T-cell (primary cell): ENCODE measurements at regions not wholly inside any gene's neighbourhood (a gene's known extent, or its start where the extent isn't known, plus 50 kb on each side); places are given as distances from the start of the nearest gene placed in this dataset.

Source experiments
- ATAC-seq, 4 experiments: fragments of 200-7000 bp in 3 of 4; fragments of 150-1000 bp in 1 of 4; cut with Tn5 transposase; replicated peaks in 1 of 4; 1 replicate in 3 of 4; 2 replicates in 1 of 4; pipeline ENCODE4 v1.10.0; 2021; ENCODE audit warnings: moderate library complexity in 3 of 4, mild to moderate bottlenecking in 2 of 4, moderate number of reproducible peaks in 1 of 4
- CTCF ChIA-PET, 2 donors: fragments of 300-600 bp; sonication (Branson Sonifier 250); formaldehyde crosslinking; loops; one replicate each; lab custom pipeline; 2022; ENCODE audit warnings: antibody characterized with exemption in 2 of 2; lab: Charles Lee
- POLR2A ChIA-PET, 2 donors: fragments of 300-600 bp; sonication (Branson Sonifier 250); formaldehyde crosslinking; loops; one replicate each; lab custom pipeline; 2022; ENCODE audit warnings: antibody characterized with exemption in 2 of 2; lab: Charles Lee
- DNase-seq, 35 experiments: peaks; one replicate each; pipeline versions ENCODE4 v3.0.0 to v3.0.0-alpha.2; 2013 to 2023
- H3K27ac ChIP-seq: one replicate; pipeline ENCODE4 v1.5.1; 2013; ENCODE audit warnings: low read length
- H3K27me3 ChIP-seq, 2 experiments: replicated peaks in 1 of 2; 1 replicate in 1 of 2; 2 replicates in 1 of 2; pipeline versions ENCODE4 v1.6.1 to v1.7.0; 2013; ENCODE audit warnings: low read length in 1 of 2, mixed read lengths in 1 of 2; ENCODE audit not compliant: control insufficient read depth in 2 of 2, insufficient read depth in 2 of 2; ENCODE audit errors: extremely low read depth in 1 of 2
- H3K36me3 ChIP-seq, 2 donors: 1 replicate in 1 of 2; 2 replicates in 1 of 2; pipeline versions ENCODE4 v1.6.1 to v1.7.0; 2013; ENCODE audit warnings: low read length in 1 of 2; ENCODE audit not compliant: control insufficient read depth in 2 of 2, insufficient read depth in 1 of 2; ENCODE audit errors: extremely low read depth in 1 of 2
- H3K4me1 ChIP-seq, 2 experiments: 1 replicate in 1 of 2; 2 replicates in 1 of 2; pipeline versions ENCODE4 v1.6.1 to v1.7.0; 2013; ENCODE audit warnings: low read length in 2 of 2, mixed read lengths in 1 of 2; ENCODE audit not compliant: insufficient read depth in 2 of 2, control insufficient read depth in 1 of 2; ENCODE audit errors: extremely low read depth in 1 of 2
- H3K4me3 ChIP-seq, 2 donors: 1 replicate in 1 of 2; 2 replicates in 1 of 2; pipeline versions ENCODE4 v1.5.1 to v1.7.0; 2013; ENCODE audit warnings: mild to moderate bottlenecking in 2 of 2, low read length in 1 of 2, moderate library complexity in 1 of 2; ENCODE audit not compliant: control insufficient read depth in 1 of 2; ENCODE audit errors: extremely low read depth in 1 of 2
- H3K9me3 ChIP-seq: 2 replicates; pipeline ENCODE4 v1.7.0; 2013
- H3K27ac Mint-ChIP-seq, 2 donors: one replicate each; pipeline ENCODE4 v1.8.0; 2020 to 2021; ENCODE audit warnings: mild to moderate bottlenecking in 2 of 2, mixed read lengths in 2 of 2
- H3K27me3 Mint-ChIP-seq, 2 donors: one replicate each; pipeline ENCODE4 v1.8.0; 2021 to 2022; ENCODE audit warnings: mixed read lengths in 2 of 2
- H3K36me3 Mint-ChIP-seq: one replicate; pipeline ENCODE4 v1.8.0; 2021; ENCODE audit warnings: mixed read lengths
- H3K4me1 Mint-ChIP-seq, 3 donors: one replicate each; pipeline ENCODE4 v1.8.0; 2020 to 2022; ENCODE audit warnings: mixed read lengths in 3 of 3, mild to moderate bottlenecking in 1 of 3
- H3K4me3 Mint-ChIP-seq, 3 donors: one replicate each; pipeline ENCODE4 v1.8.0; 2020 to 2022; ENCODE audit warnings: mild to moderate bottlenecking in 3 of 3, mixed read lengths in 3 of 3, moderate library complexity in 3 of 3
- H3K9me3 Mint-ChIP-seq, 3 donors: one replicate each; pipeline ENCODE4 v1.8.0; 2020 to 2022; ENCODE audit warnings: mixed read lengths in 3 of 3
- WGBS: methylation state at CpG from one replicate; pipeline ENCODE4 v1.1.5; 2013; ENCODE audit warnings: missing lambda C conversion rate; ENCODE audit not compliant: insufficient coverage; 5-methylcytosine and 5-hydroxymethylcytosine counted together

DNA sequence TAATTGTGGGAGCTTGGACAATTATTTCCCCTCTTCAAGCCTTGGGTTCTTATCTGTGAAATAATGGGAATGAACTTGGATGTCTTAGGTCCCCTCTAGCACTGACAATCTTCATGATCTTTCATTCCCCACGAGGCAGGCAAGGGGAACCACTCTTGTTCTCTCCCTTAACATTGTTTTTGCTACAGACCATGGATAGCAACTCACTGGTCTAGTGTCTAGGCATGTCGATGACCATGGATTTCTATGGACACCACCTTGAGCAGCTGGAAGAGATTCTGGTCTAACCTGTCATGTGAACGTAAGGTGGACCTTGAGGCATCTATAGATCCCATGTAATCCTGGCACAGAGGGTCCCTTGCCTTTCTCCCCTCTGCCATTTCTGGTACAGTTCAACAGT lies 104.1 kb upstream of the DHX15 start:
- H3K9me3 Mint-ChIP-seq: peaks cover 0 to 10% (median 5%) of the 10 kb centered on the region in 3 donors
- Histone ChIP-seq H3K4me1 (no peaks in the 10 kb centered on the region), H3K9me3 (no peaks in the 10 kb centered on the region), H3K4me3 (no peak overlapping the region), H3K36me3 (no peaks in the 10 kb centered on the region), H3K27me3 (no peaks in the 10 kb centered on the region), H3K27ac (no peak overlapping the region)
- ATAC-seq: no peak
- CTCF ChIA-PET: no interaction called here
- H3K27ac Mint-ChIP-seq: no peak overlapping the region
- H3K4me1 Mint-ChIP-seq: no peaks in the 10 kb centered on the region
- POLR2A ChIA-PET: no interaction called here
- 40% methylated on average over 2 of the region's 3 CpGs for WGBS
- peaks cover 6 to 7% of the 10 kb centered on the region in 2 donors for H3K27me3 Mint-ChIP-seq
- H3K36me3 Mint-ChIP-seq: no peaks in the 10 kb centered on the region
- DNase-seq: no peak
- H3K4me3 Mint-ChIP-seq: no peak overlapping the region

DNA sequence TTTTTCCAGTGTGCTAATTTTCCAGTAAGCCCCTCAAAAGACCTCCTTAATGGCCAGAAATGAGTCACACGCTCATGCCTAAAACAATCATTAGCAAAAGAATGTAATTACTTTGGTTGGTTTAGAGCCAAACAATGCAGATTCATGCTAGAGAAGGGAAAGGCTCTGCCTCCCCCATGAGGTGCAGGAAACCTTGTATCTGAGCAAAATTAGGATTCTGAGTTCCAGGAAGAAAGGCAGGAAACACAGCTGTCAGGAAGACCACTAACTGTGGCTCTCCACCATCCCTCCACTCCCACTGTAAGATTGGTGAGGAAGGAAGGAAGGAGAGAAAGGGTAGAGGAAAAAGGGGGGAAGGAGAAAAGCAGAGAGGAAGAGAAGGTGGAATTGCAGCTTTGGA lies 104.9 kb upstream of the DHX15 start:
- ATAC-seq (no peak), DNase-seq (no peak)
- Mint-ChIP-seq H3K4me1 (no peaks in the 10 kb centered on the region), H3K4me3 (no peak overlapping the region), H3K27me3 (peaks cover 6 to 8% of the 10 kb centered on the region in 2 donors), H3K36me3 (no peaks in the 10 kb centered on the region), H3K9me3 (peaks cover 0 to 11% (median 9%) of the 10 kb centered on the region in 3 donors), H3K27ac (no peak overlapping the region)
- POLR2A ChIA-PET: no interaction called here
- H3K36me3 ChIP-seq: no peaks in the 10 kb centered on the region
- H3K4me3 ChIP-seq: no peak overlapping the region
- no peaks in the 10 kb centered on the region for H3K27me3 ChIP-seq
- no peaks in the 10 kb centered on the region for H3K4me1 ChIP-seq
- no peaks in the 10 kb centered on the region for H3K9me3 ChIP-seq
- WGBS: no CpG with 5 or more reads among the region's 1 CpG
- no peak overlapping the region for H3K27ac ChIP-seq
- CTCF ChIA-PET: no interaction called here

DNA sequence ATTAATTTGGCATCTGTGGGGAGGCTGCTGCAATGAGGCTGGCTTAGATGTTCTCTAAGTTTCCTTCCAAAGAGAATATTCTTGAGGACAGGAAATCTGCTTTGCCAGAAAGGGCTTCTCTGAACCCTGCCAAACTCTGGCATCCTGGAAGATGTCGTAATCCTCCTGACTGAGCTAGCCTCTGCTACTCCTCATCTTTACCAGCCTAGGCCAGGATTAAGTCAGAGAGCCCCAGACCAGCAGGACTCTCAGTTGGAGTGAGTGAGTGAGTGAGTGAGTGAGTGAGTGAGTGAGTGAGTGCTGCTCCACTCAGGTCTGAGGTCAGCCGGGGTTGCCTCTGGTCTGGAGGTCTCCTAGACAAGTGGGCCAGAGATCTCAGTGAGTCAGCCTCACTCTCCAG lies 104.9 kb upstream of the SOD3 start:
- ATAC-seq: no peak
- ChIA-PET CTCF (no interaction called here), POLR2A (no interaction called here)
- Histone ChIP-seq H3K27ac (no peak overlapping the region), H3K9me3 (no peaks in the 10 kb centered on the region), H3K4me1 (no peaks in the 10 kb centered on the region), H3K36me3 (no peaks in the 10 kb centered on the region), H3K4me3 (no peak overlapping the region), H3K27me3 (no peaks in the 10 kb centered on the region)
- H3K27me3 Mint-ChIP-seq: peaks cover 6 to 8% of the 10 kb centered on the region in 2 donors
- no peak for DNase-seq
- no peaks in the 10 kb centered on the region for H3K36me3 Mint-ChIP-seq
- no peak overlapping the region for H3K27ac Mint-ChIP-seq
- H3K4me1 Mint-ChIP-seq: no peaks in the 10 kb centered on the region
- 75% methylated on average over 2 of the region's 2 CpGs for WGBS
- H3K4me3 Mint-ChIP-seq: no peak overlapping the region
- peaks cover 0 to 11% (median 9%) of the 10 kb centered on the region in 3 donors for H3K9me3 Mint-ChIP-seq

DNA sequence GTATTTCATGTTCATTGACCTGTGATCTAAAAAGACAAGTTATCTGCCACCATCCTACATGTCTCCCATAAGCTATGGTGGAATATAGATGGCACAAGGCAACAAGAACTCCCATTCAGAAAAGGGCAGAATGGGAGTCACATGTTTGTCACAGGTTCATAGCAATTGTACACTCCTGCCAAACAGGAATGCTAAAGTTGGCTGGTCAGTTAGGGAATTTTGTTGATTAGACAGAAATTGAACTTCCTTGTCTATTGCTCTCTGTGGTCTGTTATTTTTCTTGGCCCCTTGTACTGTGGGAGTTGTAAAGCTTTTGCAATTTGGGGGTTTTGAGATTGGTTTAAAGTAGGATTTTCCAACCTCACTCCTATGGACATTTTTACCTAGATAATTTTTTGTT lies 101.7 kb upstream of the SOD3 start:
- Mint-ChIP-seq H3K27ac (no peak overlapping the region), H3K9me3 (peaks cover 0 to 11% (median 9%) of the 10 kb centered on the region in 3 donors), H3K4me3 (no peak overlapping the region), H3K4me1 (no peaks in the 10 kb centered on the region), H3K36me3 (no peaks in the 10 kb centered on the region), H3K27me3 (peaks cover 3 to 16% of the 10 kb centered on the region in 2 donors)
- Histone ChIP-seq H3K9me3 (no peaks in the 10 kb centered on the region), H3K27ac (no peak overlapping the region), H3K27me3 (no peaks in the 10 kb centered on the region), H3K4me3 (no peak overlapping the region), H3K4me1 (no peaks in the 10 kb centered on the region), H3K36me3 (no peaks in the 10 kb centered on the region)
- POLR2A ChIA-PET: no interaction called here
- CTCF ChIA-PET: no interaction called here
- ATAC-seq (no peak), DNase-seq (no peak)

DNA sequence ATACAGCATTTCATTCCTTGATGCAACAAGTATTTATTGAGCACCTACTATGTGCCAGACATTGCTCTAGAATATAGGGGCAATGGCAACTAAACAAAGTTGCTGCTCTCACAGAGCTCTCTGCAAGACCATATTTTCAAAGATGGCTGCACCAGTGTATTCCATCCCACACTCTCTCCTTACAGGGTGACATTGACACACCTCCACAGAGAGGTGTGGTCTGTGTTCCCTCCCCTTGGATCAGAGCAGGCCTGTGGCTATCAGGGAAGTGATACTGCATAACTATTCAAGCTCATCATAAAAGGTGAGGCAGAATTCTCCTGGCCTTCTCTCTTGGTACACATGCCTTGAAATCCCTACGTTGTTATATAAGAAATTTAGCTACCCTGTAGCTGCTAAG lies 95.3 kb upstream of the SOD3 start:
- no peak for ATAC-seq
- H3K27me3 Mint-ChIP-seq: peaks cover 2 to 19% of the 10 kb centered on the region in 2 donors

DNA sequence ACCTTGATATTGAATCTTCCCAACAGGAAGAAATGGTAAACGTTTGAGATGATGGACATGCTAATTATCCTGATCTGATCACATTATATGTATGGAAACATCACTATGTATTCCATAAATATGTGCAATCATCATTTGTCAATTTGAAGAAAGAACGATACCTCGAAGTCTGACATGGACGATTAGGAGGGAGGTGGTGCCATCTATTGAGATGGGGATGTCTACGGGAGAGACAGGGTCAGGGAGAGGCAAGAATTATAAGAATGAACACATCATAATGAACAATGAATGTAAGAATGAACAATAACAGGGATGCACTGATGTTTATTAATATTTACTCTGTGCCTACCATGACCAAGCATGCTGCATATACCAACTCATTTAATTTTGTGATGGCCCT lies 93.7 kb upstream of the SOD3 start:
- ChIA-PET POLR2A (no interaction called here), CTCF (no interaction called here)
- no peak overlapping the region for H3K27ac ChIP-seq
- no peaks in the 10 kb centered on the region for H3K4me1 ChIP-seq
- H3K36me3 ChIP-seq: no peaks in the 10 kb centered on the region
- Mint-ChIP-seq H3K4me3 (no peak overlapping the region), H3K36me3 (no peaks in the 10 kb centered on the region), H3K27me3 (peaks cover 2 to 18% of the 10 kb centered on the region in 2 donors), H3K4me1 (no peaks in the 10 kb centered on the region), H3K9me3 (no peaks in the 10 kb centered on the region), H3K27ac (no peak overlapping the region)
- no peaks in the 10 kb centered on the region for H3K9me3 ChIP-seq
- no peaks in the 10 kb centered on the region for H3K27me3 ChIP-seq
- no peak overlapping the region for H3K4me3 ChIP-seq
- no CpG with 5 or more reads among the region's 5 CpGs for WGBS
- no peak for DNase-seq
- ATAC-seq: no peak

More for the DNA sequence above, 95.3 kb upstream of the SOD3 start:
- ChIA-PET POLR2A (no interaction called here), CTCF (no interaction called here)
- no peaks in the 10 kb centered on the region for H3K27me3 ChIP-seq
- Mint-ChIP-seq H3K36me3 (no peaks in the 10 kb centered on the region), H3K4me3 (no peak overlapping the region), H3K9me3 (no peaks in the 10 kb centered on the region), H3K27ac (no peak overlapping the region), H3K4me1 (no peaks in the 10 kb centered on the region)
- no peak overlapping the region for H3K4me3 ChIP-seq
- no peaks in the 10 kb centered on the region for H3K9me3 ChIP-seq
- no CpG with 5 or more reads among the region's 1 CpG for WGBS
- no peak for DNase-seq
- H3K27ac ChIP-seq: no peak overlapping the region
- H3K4me1 ChIP-seq: no peaks in the 10 kb centered on the region
- no peaks in the 10 kb centered on the region for H3K36me3 ChIP-seq

DNA sequence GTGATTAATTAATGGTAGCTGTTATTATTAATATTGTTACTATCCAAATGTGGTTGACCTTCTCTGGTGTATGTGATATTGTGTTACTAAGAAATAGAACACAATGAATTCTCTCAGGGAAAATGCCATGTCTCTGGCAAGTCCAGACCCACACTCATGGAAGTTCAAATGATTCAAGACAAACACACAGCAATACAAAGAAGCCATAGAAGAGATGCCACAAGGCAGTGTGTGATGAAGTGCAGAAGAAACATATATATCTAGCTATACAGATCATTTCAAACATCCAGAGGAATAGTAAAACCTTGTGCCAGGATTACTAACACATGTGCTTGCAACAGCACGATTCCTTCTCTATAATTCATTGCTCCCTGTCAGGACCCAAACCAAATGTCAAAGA lies 93.1 kb upstream of the SOD3 start:
- ChIA-PET CTCF (interaction anchor here in 1 of 2 donors (0.8 kb wide), 1 partner anchor 56 kb away, joined by 3 read pairs; no protein-coding TSS in a partner anchor), POLR2A (no interaction called here)
- Mint-ChIP-seq H3K4me3 (no peak overlapping the region), H3K36me3 (no peaks in the 10 kb centered on the region), H3K27ac (no peak overlapping the region), H3K27me3 (peaks cover 2 to 12% of the 10 kb centered on the region in 2 donors), H3K4me1 (no peaks in the 10 kb centered on the region), H3K9me3 (peaks cover 0 to 5% (median 4%) of the 10 kb centered on the region in 3 donors)
- no peaks in the 10 kb centered on the region for H3K9me3 ChIP-seq
- H3K4me1 ChIP-seq: no peaks in the 10 kb centered on the region
- H3K27ac ChIP-seq: no peak overlapping the region
- no CpG with 5 or more reads among the region's 1 CpG for WGBS
- H3K36me3 ChIP-seq: no peaks in the 10 kb centered on the region
- no peak for DNase-seq
- no peaks in the 10 kb centered on the region for H3K27me3 ChIP-seq
- H3K4me3 ChIP-seq: no peak overlapping the region
- no peak for ATAC-seq
